GM21528 (cell line): ENCODE measurements at regions not wholly inside any gene's neighbourhood (a gene's known extent, or its start where the extent isn't known, plus 50 kb on each side); places are given as distances from the start of the nearest gene placed in this dataset.

Source experiments
- ATAC-seq: cut with Tn5 transposase; IDR thresholded peaks from one replicate; pipeline ENCODE4 v1.9.1; 2021; ENCODE audit warnings: mild to moderate bottlenecking, moderate library complexity; ENCODE audit not compliant: unreplicated experiment, low FRiP score

DNA sequence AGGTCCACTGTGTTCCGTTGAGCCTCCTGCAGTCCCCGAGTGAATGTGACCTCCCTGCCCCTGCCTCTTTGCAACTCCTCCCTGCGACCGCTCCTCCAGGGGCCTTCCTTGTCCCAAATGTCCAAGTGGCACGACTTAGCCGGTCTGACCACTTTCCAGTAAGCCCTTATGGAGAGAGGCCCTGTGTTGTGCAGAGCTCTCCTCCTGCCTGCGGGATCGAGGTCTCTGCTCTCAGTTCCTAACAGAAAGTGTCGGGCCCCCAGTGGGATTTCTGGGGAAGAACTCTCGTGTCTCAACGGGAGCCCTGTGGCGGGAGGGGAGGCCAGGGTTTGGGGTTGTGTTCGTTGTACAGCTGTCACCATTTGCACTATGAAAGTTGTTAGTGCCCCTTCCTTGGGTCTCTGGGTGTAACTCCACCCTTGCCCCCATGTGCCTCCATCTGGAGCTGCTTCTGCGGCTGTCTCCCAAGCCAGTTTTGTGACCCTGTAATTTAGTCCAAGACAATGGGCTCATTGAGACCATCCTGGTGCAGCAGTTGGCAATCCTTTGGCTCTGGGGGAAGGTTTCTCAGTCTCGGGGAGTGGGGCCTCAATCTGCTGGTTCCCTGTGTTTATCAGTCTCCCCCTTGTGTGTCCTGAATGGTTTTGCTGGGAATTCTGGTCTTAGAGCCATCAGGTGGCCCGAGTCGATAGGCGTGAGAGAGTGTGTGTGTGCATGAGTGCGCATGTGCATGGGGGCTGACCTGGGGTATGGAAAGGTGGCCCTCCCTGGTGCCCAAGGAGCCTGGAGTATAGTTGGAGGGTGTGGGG is 234.5 kb downstream of the SEC14L1 start:
- no peak for ATAC-seq

DNA sequence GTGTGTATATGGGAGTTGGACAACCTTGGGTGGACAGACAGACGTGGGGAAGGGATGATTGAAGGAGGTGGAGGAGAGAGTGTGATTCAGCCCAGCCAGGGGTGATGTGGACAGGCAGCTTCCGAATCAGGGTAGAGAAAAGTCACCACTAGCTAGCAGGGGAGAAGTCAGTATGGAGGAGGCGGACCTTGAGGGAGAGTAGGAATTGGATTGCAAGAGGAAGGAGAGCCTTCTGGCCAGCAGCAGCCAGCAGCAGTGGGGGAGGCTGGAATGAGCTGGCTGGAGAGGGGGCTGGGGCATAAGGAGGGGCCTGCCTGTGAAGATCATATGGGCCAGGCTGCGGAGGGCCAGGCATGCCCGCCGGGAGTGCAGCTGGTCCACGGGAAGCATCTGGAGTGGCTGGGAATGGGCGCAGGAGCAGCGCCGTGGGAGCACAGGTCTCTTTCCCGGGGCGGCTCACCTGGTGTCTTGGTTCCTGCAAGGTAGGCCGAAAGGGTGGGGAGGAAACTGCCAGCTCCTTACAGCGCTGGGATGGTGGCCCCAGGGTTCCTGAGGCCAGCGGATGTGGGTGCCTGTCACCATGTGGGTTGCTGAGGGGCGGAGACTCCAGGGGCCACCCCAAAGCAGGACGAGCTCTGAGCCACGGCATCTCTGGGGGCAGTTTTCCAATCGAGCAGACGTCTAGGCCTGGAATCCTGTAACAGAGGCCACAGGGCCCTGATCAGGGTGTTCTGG is 235.3 kb downstream of the SEC14L1 start:
- ATAC-seq: no peak

DNA sequence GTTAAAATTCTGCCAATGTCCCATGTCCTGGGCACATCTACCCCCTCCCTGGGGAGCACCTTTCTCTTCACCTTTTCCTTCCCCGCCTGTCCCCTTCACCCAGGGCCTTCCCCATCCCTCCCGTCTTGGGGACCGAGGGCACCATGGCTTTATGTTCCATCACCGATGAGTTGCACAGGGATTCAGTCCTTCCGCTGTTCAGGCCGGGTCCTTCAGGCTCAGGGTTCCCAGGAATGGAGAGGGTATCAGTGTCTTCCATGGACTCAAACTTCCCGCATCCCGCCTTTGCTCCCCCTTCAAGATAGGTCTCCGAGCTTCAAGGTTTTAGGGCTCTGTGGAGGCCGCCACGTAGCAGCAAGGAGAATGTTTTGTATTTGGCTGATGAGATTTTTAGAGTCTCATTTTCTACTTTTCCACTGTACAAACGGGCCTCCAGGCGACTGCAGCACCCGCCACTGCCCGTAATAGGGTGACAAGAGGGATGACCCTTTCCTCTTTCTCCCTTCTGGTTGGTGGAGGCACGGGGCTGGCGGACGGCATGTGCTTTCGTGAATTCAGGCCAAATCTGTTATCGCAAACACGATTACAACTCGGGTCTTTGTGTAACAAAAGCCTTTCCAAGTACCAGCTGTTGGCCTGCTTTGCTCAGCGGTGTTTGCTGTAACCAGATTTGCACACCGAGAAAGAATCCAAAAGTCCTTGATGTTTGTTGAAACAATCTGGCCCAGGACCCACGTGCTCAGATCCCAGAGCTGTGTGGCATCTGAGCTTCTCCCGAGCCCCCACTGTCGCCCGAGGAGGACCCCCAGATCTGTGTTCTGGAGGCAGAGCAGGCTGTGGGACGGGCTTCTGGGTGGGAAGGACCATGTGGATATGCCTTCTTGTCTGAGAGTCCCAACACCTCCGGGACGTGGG is 236.3 kb downstream of the SEC14L1 start:
- ATAC-seq: no peak

DNA sequence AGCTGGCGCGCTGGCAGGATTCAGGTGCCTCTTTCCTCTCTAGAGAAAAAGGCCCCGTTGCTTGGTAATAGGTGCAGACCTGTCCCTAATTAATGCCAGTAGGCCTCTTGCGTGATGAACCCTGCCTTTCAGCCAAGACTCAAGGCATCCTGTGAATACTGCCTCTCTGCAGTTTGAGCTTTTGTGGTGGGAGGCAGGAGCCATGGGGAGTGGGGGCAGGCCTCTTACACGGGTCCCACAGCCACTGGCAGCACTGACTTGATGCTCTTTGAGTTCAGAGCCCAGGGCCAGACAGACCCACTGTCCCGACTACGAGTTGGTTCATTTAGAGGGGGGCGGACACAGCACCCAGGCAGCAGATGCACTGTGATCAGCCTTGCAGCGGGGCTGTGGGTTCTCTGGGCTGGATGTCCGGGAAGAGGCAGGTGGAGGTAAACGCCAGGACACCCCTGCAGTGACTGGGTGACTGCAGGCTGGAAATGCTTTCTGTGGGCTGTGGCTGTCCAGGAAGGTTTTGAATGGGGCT is 237.0 kb downstream of the SEC14L1 start:
- no peak for ATAC-seq

DNA sequence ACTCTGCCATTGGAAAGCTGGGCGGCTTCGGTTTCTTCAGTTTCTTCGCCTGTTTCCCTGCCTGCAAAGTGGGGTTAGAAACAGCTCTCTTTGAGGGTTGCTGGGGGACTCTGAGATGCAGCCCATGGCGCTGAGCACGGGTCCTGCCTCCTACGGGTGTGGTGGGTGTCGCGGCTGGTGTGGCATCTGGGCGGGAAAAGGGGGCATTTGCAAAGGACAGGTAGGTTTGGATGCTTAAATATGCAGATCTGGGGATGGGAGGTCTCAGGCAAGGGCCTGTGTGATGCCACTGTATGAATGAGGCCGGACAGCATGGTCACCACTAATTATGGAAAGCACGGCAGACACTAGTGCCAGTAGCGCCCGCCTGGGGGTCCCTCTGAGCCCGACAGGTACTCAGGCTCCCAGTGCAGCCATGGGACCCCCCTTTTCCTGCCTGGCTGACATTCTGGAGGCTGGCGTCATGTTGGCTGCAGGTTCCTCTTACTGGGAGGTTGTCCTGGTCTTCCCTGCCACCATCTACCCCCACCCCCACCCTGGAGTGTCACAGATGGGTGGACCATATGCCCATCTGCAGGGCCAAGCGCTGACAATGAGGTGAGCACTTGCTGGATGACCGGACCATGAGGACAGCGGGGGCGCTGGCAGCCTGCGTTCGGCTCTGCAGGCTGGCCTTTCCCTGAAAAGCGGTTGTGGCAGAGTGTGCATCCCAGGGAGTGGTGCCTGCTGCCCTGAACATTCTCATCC is 237.7 kb downstream of the SEC14L1 start:
- no peak for ATAC-seq

DNA sequence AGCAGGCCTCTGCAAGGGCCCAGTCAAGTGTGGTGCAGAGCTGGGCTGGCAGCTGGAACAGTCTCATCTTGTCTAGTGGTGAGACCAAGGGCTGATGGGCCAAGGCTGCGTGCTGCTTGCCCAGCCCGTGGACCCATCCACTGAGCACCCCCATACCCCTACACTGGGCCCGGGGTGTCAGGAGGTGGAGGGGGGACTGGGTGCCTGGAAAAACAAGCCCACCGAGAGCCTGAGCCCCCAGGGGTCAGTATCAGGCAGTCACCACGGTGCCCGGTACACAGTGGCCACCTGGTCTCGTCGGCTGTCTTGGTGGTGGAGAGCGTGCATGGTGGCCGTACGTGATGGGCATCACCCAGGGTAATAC is 238.3 kb downstream of the SEC14L1 start:
- no peak for ATAC-seq

DNA sequence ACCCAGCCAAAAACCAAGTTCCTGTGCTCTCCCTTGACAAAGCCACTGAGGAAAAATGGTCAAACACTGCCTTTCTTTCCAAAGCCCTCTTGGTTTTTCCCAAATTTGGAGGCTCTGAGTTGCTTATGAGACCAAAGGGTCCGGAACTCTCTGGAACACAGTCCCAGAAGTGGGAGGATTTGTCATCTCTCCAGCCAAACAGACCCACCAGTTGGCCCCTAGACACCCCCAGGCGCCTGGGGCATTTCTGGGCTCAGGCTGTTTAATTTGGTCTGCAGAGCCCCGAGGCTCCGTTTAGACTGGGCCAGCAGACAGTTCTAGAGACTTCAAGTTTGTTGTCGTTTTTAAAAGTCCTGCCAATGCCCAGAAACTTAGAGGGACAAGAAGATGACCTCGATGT is 239.1 kb downstream of the SEC14L1 start:
- ATAC-seq: no peak

DNA sequence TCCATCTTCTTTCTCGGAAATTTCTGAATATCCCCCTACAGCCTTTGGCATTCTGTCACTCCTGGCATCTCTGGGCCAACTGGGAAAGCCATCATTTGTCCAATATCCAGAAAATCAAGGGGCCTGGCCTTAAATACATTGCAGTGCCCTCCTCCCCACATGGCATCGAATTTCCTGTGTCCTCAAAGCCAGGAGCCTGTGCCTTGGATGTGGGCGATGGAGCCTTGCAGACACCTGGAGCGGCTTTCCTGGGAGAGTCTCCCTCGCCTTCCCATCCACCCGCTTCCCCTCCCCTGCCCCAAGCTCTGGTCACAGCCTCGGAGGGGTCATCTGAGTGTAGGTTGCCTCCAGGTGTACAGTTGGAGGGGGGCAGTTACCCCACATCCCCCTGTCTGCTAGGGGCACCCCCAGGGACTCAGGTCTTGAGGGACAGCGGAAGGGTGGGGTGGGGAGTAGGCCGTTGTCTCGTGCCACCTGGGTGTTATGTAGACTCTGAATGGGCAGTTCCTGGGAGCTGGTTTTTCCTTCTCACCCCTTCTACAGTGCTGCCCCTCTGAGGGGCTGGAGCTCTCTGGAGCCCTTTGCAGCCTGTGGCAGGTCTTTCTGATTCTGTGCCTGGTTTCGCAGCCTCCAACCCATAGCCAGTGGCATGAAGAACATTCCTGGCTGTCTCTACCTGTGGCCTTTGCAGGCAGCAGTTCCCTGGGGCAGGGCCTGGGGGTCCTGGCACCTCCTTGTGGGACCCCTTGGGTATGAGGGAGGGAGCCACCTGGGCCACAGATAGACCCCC is 239.8 kb downstream of the SEC14L1 start:
- no peak for ATAC-seq

DNA sequence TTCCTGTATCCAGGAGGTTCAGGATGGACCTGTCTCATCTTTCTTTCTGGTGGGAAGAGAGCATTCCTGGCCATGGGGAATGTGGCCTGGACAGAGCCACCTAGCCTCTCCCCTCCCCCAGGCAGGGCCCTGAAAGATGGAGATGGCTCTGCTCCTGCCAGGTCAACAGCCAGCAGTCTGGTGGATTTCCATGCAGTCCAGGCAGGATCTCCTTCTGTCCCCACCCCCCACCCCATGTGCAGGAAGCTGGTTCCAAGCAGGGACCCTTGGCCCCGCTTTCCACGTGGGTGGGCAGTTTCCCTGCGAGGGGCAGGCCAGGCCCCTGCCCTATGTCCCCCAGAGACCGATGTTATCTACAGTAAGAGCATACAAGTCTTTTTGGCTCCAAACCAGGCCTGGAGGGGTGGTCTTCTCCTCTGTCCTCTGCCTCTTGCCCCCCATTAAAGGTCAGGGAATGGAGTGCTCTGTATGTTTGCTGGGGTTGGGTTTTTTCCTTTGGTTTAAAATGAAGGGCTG is 240.5 kb downstream of the SEC14L1 start:
- ATAC-seq: no peak

DNA sequence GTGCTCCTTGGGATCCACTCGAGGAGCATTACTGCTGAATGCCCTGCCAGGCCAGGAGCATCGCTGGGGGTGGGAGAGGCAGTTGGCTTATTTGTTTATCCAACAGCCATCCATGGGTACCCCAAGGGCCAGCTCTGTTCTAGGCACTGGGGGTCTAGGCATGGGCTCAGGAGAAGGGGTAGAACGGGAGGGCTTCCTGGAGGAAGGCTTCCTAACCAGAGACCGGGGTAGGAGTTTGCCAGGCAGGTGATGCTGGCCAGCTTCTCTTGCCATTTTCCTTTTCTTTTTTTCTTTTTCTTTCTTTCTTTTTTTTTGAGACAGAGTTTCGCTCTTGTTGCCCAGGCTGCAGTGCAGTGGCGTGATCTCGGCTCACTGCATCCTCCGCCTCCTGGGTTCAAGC is 241.0 kb downstream of the SEC14L1 start:
- ATAC-seq: no peak

DNA sequence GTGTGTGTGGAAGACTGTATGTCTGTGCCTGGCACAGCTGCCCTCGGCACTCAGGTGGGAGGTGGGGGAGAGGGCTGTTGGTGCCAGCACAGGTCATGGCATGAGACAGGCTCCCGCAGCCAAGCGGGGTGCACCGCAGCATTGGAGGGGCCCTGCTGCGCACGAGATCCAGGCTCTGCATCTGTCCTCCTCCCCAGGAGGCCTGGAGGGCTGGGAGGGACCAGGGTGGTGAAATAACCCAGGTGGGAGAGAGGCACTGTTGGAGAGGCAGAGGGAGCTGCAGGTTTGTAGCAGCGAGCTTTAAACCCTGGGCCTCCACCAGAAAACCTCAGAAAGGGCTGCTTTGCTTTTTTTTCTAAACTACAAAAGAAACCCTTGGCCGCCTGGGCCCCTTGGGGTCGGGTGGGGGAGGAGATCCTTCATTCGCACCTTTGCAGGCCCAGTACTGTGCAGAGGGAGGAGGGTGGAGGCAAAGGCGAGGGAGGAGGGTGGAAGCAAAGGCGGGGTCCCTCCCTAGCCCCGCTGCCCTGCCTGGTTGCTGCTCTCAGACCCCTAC is 241.7 kb downstream of the SEC14L1 start:
- no peak for ATAC-seq

DNA sequence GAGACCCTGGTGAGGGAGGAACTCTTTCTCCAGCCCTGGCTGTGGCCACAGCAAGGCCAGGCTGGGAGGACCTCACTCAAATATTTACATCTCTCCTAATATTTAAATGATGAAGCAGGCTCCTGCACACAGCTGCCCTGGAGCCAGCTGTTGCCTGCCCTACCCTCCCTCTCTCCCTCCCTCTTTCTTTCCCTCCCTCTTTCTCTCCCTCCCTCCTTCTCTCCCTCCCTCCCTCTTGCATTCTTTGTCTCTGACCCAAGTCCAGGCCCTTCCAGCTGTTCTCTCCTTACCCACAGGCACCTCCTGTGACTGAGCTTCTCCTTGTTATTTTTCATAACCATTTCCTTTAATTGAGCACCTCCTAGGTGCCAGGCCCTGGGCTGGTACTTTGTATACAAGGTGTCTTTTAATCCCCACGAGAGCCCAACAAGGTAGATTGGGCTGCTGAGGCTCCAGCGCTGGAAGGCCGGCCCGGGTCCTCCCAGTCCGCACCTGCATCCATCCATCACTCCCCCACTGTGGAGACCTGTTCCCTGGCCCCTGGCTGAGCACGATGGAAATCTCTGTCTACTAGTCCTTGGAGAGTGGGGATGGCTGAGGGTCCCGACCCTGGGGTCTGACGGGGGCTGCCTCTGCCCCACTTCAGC is 242.3 kb downstream of the SEC14L1 start:
- no peak for ATAC-seq

DNA sequence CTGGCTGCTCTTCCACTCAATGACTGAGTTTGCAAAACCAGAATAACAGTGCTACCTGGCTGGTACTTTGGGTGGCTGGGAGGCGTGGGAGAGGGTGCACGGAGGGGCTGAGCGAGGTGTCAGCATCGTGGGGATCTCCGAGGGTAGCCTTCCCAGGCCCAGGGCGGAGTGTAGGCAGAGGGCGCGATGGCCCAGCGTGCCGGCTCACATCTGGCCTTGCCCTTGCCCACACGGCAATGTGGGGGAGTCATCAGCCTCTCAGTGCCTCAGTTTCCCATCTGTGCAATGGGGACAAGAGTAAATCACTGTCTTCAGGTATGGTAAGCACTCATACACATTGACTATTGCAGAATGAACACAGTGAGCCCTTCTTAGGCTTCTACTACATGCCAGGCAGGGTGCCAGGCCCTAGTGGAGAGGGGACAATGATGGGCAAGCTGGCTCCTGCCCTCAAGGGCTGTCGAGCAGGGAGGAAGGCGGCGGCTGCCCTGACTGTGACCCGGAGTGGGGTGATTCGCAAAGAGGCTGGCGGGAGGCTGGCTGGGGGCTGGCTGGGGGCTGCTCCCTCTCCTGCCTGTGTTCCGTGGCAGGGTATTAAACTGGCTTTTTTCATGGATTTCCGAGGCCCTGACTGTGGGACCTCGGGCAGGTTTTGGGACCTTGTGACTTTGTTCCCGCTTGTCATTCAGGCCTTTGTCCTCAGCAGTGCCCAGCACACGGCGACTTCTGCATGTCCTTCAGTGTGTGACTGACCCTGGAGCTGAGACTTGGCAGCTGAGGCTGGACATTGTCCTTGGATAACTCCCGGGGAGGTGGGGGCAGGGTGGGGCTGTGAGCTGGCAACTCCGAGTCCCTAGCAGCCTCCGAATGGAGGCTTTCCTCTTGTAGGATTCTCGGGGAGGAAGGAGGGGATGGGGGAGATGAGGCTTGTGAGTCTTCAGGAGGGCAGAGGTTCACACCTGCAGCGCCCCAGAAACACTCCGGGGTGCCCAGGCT is 243.1 kb downstream of the SEC14L1 start:
- ATAC-seq: no peak

DNA sequence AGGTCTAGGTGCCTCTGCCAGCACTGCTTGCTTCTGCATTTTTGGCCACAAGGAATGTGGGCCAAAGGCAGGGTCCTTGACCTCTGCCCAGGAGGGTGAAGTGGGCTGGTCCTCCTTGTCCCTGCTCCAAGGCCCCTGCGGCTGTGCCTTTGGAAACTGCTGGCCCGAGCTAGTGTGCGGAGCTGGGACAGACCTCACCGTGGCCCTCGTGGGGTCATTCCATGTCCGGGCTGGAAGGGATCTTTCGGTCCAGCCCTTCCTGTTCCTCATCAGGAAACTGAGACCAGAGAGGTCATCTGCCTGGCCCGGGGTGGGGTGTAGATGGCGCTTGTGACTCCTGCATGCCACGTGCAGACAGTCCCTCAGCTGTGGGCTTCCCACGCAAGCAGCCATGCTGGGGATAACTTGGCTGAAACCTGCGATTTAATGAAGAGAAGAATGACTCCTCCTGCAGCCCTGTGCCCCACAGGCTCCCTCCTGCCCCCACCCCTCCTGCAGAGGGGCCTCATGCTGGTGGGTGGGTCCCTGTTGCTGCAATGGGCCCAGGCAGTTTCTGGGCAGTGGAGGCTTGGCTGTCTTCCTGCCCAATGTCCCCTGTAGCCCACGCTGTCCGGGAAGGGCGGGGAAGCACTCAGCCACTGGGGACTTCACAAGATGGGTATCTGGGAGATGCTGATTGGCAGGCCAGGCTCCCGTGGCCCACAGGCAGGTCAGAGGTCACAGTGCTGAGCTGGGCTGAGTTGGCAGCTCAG is 245.2 kb downstream of the SEC14L1 start:
- no peak for ATAC-seq

DNA sequence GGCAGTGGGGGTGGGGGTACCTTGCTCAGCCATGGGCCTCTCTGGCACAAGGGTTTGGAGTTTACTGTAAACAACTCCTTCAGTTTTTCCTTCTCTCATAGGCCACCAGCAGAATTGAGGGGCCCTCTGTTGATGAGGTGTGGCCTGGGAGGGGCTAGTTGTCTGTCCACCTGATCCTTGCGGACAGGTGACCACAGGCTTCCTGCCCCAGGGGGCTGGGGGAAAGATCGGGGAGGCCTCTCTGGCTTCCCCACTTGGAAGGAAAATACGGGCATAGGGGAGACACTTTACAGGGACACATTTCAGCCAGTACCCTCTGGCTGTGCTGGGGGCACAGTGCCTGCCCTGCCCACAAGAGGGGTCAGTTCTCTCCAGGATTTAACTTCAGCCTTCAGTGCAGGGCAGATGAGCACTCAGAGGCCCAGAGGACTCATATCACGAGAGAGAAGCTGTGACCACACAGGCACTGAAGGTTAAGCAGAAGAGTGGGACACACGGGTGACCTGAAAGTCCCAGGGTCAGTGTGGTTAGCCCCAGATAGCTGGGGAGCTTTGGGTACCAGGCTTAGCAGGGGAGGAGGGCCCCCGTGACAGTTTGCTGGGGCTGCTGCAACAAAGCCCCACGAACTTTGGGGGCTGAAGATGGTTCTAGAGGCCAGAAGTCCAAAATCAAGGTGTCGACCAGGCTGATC is 245.9 kb downstream of the SEC14L1 start:
- no peak for ATAC-seq

DNA sequence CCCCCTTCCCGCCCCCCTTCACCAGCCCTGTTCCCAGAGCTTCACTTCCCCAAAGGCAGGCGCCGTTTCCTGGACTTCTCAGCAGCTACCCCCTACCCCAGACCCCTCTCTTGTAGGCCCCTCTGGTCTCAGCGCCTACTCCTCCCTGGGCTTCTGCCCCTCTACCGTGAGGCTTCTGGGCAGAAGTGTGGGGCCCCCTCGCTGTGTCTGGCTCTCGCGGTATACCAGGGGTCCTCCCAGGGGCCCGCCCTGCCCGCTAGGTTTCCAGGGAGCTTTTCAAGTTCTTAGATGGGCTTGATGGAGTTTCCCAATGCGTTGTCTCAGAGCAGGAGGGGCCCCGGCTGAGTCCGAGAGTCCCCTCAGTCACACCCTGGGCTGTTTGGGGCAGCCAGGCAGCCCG is 247.1 kb downstream of the SEC14L1 start:
- no peak for ATAC-seq
